Stimulated activated CD4-positive, alpha-beta T cell treated with anti-CD3 and anti-CD28 coated beads, Interleukin-2, amount 100 ng/mL, for 48 hours (primary cell): ENCODE measurements at regions not wholly inside any gene's neighbourhood (a gene's known extent, or its start where the extent isn't known, plus 50 kb on each side); places are given as distances from the start of the nearest gene placed in this dataset.

Source experiments
- DNase-seq, 2 donors: peaks; one replicate each; pipeline ENCODE4 v3.0.0-alpha.2; 2020

DNA sequence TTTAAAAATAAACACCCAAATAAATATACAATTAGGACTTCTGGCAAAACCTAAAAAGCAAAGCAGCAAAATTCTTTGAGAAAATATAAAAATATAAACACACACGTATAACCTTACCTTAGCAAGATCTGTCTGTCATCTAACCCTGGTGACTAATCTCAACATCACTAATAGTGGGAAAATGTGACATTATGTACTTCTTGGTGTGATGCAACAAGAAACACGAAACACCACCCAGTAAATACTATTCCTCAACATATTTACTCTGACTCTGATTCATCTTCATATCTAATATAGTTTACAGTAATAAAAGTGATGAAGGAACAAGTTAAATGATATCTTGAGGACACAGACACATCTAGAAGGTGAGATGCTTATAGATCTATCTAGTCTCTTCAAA is 332.6 kb upstream of the MANEA start:
- DNase-seq, result no peak

DNA sequence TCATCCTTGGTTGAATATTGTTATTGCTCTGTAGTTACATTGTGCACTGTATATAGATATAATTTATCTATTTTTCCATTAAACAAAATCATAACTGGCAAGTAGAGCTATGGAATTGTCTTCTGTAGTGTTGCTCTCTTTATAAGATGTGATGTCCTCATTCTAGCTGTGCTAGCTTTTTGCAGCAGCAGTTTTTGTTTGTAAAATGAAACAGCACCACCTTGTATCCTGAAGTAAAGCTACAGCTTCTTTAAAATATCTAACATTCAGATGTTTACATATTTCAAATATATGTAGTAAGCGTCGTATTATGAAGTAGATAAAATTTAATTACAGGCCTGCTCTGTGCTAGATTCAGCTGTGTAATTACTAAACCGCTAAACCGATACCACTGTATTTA is 328.8 kb upstream of the MANEA start:
- DNase-seq, result no peak

- no peak for DNase-seq
Measured at GRCh38 chr6:95249175-95249574, 328.2 kb upstream of the MANEA start.

- DNase-seq, result no peak
Measured at GRCh38 chr6:95249661-95250060, 327.7 kb upstream of the MANEA start.

DNA sequence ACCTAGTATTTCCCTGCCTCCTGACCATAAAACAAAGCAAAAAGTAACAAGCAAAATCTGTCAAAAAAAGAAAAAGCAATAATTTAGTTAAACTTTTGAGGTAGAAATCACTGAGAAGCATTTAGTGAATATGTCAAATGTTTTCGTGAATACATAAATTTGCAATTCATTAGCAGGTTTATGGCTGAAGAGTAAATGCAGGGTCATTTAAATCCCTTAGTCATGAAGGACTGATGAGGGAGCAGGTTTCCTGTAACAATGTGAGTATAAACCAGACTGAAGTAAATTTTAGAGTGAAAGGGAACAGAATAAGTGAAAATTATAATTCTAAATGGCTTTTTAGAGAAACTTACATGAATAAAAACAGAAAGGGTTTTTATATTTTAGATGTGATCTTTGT is 313.5 kb upstream of the MANEA start:
- no peak for DNase-seq

DNA sequence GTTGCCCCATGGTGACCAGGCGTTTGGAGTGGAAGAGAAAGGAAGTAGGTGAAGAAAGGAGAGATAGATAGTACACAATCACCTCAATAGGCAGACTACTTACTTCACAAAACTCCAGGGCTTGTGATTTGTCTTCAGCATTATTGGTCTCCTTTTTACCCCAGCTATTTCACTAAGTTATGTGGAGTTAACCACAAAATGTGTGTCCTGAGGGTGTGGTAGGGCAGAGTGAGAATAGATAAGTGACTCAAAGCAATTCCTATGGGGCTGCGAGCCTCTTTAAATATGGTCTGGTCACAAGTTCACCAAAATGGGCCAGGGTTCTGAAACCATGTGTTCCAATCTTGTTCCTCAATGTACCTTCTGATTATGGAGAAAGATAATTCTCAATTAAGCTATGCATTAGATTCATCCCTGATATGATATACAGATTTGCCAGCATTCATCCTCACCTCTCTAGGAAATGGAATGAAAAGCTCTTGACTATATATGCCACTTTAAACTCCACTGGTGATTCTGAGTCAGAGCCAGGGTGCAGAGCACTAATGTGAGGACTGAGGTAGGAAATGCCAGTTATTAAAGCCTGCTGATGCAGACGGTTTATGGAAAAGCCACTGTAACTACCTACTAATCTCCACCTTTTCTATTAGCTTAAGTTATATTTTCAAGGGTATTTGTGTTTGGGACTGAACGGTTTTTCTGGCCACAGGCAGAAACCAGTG is 310.6 kb upstream of the MANEA start:
- no peak for DNase-seq

DNA sequence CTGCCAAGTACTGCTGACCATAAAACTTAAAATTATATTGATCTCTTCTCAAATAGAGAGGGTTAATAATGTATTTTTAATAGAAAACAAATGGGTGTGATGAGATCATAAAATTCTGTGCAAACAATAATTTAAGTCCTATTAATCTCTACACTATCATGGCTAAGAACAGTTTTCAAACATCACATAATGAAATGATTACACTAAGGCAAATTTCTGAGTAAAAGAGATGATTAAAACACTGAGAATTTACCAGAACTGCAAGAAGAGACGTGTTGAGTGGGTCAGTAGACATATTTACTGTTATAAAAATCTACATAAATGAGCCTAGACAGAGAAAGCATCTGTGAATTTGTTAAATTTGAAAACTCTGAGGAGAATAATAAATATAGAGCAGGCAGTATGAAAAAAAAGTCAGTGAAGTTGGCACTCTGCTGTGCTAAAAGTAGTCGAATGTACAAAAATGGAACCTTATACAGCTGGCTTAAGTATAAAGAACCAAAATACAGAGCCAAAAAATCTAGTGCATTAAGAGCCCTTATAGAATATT is 302.6 kb upstream of the MANEA start:
- DNase-seq, result no peak

GRCh38 chr6:95279616-95280015 is 297.7 kb upstream of the MANEA start:
- DNase-seq, result no peak

GRCh38 chr6:95280686-95281273 is 296.6 kb upstream of the MANEA start:
- no peak for DNase-seq

DNA sequence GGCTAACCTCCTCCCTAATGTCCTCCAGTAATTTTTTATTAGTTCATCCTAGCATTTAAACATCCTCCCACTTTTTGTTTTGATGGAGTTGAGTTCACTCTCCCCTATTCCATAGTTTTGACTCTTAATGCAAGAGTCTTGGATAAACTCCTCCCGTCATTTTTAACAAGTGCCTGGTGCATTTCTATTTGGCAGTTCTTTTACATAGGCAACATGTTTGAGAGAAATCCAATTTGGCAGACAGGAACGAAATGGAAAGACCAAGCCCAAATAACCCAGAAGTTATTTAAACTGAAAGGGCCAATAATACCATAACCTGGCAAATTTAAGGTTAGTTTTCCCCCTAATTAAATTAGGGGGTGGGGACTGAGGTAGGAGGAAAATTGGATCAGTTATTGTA is 291.5 kb upstream of the MANEA start:
- DNase-seq, result no peak

DNA sequence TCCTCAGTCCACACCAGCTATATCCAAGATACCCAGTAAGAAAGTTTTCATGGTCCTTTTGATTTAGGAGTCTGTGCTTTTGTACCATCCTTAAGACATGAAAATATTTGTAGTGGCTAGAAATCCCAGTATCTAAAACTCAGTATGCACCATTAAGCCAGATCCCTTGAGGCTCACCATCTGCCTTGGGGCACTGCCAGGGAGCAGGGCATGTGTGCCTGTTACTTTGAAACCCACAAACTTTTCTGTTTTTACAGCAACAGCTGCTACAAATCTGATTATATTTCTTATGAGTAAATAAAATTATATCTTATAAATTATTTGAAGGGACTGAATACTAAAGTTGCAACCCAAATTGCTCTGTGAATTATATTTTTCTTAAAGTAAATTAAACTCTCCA is 290.5 kb upstream of the MANEA start:
- DNase-seq, result no peak

DNA sequence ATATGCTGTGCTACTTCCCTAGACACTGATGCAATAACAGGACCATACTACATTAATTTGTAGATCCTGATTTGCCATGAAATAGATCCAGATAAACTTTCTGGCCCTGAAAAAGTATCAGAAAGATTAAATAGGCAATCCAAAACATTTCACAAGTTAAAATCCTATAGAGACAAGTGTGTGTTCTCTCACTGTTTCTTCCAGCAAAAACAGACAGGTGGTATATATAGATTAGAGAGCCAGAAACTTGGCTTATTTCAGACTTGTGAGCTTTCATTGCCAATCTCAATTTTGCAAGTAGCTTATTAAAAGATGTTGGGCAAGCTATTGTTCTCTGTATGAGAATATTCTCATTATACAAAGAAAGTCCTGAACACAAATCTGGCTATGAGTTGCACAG is 289.1 kb upstream of the MANEA start:
- DNase-seq, result no peak

- no peak for DNase-seq
Measured at GRCh38 chr6:95292011-95292410, 285.3 kb upstream of the MANEA start.

DNA sequence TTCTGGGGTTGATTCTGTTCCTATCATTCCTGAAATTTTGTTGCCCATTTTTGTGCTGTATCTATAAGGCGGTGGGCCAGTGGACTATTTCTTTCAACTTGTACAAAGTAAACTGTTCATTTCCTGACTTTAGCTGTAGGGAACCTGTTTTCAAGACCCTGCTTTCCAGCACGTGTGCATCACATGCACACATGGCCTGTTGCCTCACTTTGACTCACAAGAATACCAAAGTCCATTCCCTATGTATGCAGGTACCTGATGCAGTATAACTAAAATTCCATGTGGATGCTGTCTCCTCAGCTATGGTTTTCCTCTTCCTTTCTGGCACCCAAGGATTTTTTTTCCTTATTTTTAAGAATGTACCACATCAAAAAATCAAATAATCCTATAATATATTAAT is 284.1 kb upstream of the MANEA start:
- DNase-seq, result no peak

DNA sequence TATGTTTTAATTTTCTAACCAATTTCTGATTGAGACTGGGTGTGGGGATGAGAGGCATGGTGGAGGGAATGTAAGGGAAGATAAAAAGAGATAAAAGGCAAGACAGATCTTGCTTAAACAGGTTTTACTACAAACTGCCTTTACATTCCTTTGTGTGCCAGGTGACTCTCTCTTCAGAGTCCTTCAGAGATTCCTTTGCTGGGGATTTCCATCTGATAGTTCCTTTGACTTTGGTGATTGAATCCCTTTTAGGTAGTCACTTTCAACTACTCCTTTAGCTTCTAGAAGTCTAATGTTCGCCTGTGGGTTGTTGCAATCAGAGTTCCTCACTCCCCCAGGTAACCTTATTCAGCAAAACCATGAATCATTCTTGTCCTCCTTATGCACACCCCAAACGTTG is 283.3 kb upstream of the MANEA start:
- no peak for DNase-seq

GRCh38 chr6:95309545-95309944 is 267.8 kb upstream of the MANEA start:
- no peak for DNase-seq

DNA sequence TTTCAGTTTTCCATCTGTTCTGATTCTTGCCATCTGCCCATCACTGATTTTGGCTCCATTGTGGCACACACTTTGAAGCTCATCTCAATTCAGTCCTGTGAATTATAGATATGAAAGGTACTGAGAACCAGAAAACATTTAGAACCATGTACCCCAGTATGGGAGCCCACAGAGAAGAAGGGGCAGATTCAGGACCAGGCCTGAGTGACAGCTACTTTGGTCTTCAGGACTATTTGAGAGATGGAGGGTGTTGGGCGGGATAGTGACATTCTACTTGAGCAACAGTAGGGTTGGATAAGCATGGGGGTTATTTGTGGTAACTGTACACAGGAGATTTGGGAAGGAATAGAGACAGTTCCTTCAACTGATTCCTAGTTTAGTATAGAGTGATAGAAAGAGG is 259.2 kb upstream of the MANEA start:
- no peak for DNase-seq

GRCh38 chr6:95321126-95321525 is 256.2 kb upstream of the MANEA start:
- DNase-seq, result no peak

- DNase-seq, result no peak
Measured at GRCh38 chr6:95325916-95326315, 251.4 kb upstream of the MANEA start.

GRCh38 chr6:95328231-95328630 is 249.1 kb upstream of the MANEA start:
- no peak for DNase-seq

GRCh38 chr6:95352064-95352795 is 225.1 kb upstream of the MANEA start:
- DNase-seq, result no peak

DNA sequence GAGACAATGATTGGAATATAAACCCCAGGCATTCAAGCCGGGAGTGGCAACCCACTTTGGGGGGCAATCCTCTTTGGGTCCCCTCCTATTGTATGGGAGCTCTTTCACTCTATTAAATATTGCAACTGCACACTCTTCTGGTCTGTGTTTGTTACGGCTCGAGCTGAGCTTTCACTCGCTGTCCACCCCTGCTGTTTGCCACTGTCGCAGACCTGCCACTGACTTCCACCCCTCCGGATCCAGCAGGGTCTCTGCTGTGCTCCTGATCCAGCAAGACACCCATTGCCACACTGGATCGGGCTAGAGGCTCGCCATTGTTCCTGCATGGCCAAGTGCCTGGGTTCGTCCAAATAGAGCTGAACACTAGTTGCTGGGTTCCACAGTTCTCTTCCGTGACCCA is 222.8 kb upstream of the MANEA start:
- no peak for DNase-seq

GRCh38 chr6:95357380-95358020 is 219.8 kb upstream of the MANEA start:
- no peak for DNase-seq
